C4-2B (cell line): ENCODE measurements at regions not wholly inside any gene's neighbourhood (a gene's known extent, or its start where the extent isn't known, plus 50 kb on each side); places are given as distances from the start of the nearest gene placed in this dataset.

Experiments used
- H3K27ac ChIP-seq: fragments of 450-650 bp; 2 replicates; pipeline ENCODE4 v1.5.1; 2017
- ZFX ChIP-seq: fragments of 450-650 bp; IDR thresholded peaks from 2 replicates; pipeline ENCODE4 v1.6.1; 2017
- TF ChIP-seq, protein P1 (sequence below): fragments of 450-650 bp; conservative IDR thresholded peaks from 2 replicates; pipeline ENCODE4 v1.5.1; 2017; ENCODE audit warnings: mild to moderate bottlenecking

- H3K27ac ChIP-seq: no peak overlapping the region
- TF ChIP-seq ZFX: no peak
- TF ChIP-seq, protein P1, sequence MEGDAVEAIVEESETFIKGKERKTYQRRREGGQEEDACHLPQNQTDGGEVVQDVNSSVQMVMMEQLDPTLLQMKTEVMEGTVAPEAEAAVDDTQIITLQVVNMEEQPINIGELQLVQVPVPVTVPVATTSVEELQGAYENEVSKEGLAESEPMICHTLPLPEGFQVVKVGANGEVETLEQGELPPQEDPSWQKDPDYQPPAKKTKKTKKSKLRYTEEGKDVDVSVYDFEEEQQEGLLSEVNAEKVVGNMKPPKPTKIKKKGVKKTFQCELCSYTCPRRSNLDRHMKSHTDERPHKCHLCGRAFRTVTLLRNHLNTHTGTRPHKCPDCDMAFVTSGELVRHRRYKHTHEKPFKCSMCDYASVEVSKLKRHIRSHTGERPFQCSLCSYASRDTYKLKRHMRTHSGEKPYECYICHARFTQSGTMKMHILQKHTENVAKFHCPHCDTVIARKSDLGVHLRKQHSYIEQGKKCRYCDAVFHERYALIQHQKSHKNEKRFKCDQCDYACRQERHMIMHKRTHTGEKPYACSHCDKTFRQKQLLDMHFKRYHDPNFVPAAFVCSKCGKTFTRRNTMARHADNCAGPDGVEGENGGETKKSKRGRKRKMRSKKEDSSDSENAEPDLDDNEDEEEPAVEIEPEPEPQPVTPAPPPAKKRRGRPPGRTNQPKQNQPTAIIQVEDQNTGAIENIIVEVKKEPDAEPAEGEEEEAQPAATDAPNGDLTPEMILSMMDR: no peak
Measured at GRCh38 chr5:85515588-85515987, 1102.2 kb upstream of the COX7C start.

DNA sequence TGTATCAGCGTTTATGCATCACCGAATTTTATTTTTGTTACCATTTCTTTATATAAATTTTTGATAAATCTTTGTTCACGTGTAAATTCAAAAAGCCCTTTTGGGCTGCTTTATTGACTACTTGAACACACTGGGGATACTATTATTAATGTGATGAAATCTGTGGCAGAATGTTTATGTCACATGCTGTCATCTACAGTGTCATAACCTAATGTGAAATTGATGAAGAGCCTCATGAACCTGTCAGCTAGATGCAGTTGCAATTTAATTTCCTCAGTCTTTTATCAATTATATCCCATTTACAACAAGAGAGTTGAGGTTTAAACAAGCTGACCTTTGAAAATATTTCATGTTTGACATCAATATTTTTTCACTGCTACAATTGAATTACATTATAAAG is 1100.4 kb upstream of the COX7C start:
- TF ChIP-seq, protein P1: no peak
- no peak overlapping the region for H3K27ac ChIP-seq

DNA sequence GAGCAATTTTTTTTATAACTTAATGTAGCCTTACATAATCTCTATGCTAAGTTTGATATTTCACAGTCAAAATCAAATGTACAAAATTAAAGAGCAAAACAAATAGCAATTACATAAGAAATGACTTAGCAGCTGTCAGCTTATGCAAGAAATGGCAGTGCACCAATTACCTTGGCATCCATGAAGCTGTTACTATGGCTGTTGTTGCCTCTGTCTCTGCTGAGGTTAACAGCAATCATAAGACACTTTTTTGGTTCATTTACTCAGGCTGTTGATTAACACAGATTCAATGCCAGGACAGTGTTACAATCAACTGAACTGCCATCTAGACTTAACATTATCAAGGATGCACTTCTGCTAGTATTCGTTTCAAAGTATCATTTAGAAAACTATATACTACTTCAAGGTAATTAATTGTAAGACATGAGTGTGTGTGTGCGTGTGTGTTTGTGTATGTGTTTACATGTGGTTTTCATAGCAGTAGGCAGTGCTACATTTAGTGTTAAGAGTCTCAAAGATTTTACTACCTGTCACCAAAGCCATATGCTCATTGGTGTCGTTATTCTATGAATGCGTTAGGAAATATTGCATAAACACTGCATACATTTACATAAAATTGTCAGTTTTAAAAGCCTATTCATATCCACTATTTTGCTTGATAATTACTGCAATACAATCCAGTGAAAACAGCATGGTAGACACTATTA is 1084.2 kb upstream of the COX7C start:
- no peak for TF ChIP-seq ZFX
- TF ChIP-seq, protein P1: no peak
- no peak overlapping the region for H3K27ac ChIP-seq

DNA sequence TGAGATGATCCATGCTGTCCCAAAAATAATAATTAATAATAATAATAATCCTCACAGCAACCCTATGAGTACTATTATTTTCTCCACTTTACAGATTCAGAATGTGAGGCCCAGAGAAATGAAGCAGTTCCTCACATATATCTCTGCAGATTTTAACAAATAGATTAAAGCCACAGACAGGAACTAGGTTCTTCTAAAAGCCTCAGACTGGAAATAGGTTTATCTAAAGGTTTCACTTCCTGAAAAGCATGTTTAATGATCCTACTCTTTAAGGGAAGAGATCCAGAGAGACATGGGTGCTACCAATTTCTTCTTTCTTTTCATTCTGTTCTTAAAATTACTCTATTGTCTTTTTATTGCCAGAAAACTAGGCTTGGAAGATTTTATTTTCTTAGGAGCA is 1079.4 kb upstream of the COX7C start:
- H3K27ac ChIP-seq: no peak overlapping the region
- TF ChIP-seq, protein P1: no peak
- TF ChIP-seq ZFX: no peak

DNA sequence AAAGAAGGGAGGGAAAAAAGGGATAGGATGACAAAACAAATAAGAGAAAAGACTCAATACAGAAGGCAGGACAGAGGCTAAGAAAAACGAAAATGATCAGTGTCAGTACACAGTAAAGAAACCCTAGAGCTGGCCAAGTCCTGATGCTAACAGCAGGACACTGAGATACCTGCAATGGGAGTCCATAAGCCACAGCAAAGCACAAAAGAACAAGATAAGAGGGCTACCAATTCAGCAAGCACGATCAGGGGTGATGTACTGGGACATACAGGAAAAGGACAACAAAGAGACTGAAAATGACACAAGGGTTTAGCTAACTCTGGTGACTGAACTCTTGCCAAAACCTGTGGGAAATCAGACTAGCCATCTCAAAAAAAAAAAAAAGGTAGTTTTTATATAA is 1072.6 kb upstream of the COX7C start:
- TF ChIP-seq, protein P1: no peak
- no peak for TF ChIP-seq ZFX
- H3K27ac ChIP-seq: no peak overlapping the region

DNA sequence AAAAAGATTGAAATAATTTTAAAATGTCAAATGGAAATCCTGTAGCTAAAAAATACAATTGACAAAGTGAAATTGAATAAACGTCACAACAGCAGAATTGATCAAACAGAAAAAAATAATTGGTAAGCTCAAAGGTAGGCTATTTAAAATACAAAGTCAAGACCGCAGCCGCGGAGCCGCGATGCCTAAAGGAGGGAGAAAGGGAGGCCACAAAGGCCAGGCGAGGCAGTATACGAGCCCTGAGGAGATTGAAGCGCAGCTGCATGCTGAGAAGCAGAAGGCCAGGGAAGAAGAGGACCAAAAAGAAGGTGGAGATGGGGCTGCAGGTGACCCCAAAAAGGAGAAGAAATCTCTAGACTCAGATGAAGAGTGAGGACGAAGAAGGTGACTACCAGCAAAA is 1068.5 kb upstream of the COX7C start:
- TF ChIP-seq, protein P1: no peak
- no peak for TF ChIP-seq ZFX
- H3K27ac ChIP-seq: no peak overlapping the region

DNA sequence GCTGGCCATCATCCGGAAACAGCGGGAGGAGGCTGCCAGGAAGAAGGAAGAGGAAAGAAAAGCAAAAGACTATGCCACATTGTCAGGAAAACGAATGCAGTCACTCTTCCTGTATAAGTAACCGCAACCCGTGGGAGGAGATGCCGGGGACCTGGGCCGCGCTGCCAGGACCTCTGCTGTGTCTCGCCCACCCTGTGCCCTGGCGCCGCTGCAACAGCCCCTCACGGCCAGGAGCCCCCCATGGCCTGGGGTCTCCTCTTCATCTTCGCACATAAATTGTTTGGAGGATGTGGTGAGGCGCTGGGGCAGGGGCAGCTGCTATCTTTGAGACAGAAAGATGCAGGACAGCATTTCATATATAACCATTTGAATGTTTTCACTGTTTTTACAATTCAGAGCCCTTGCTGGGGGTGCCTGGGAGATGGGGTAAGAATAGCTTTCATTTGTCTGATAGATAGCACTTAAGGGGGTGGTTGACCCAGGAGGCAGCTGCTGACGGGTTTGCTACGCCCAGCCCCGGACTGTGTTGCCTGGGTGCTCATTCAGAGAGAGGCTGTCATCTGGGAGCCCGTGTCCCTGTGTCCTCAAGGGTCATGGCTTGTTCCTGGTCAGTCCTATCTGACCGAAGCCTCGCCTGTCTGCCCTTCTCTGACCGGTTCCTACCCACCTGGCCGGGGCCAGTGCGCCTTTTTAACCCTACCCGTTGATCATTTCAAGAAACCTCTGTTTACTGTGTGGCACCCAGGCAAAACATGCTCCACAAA is 1067.7 kb upstream of the COX7C start:
- no peak overlapping the region for H3K27ac ChIP-seq
- TF ChIP-seq, protein P1: no peak
